ENCODE measurements at regions not wholly inside any gene's neighbourhood (a gene's known extent, or its start where the extent isn't known, plus 50 kb on each side); places are given as distances from the start of the nearest gene placed in this dataset.

DNA sequence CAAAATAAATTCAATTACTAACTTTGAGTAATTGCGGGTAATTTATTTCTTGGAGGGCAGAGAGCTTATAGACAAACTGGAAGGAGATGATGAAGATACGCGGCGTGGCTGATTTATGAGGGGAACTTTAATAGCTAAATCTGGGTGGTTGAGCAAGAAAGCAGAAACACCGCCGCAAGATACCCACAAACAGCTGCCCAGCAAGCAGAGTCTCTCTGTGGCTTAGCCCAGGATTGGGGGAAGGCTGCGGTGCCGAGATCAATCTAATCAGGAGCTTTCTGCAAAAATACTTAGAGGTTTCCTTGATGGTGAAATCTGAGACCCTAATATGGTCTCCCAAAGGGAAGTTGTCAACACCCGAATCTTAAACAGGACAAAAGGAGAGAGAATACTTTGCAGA is 94.9 kb upstream of the MGMT start:
- no peak for DNase-seq

DNA sequence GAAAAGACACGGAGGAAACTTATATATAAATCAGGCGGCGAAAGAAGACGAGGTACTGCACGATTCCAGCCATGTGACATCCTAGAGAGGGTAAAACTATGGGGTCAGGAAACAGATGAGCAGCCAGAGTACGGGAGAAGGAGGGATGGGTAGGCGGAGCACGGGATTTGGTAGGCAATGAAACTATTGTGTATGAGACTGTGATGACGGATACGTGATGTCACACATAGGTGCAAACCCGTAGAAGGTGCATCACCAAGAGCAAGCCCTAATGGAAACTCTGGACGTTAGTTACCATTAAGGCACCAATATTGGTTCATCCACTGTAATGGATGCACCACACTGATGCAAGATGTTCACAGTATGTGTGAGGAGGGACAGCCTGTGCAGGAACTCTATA is 93.8 kb upstream of the MGMT start:
- DNase-seq: no peak

DNA sequence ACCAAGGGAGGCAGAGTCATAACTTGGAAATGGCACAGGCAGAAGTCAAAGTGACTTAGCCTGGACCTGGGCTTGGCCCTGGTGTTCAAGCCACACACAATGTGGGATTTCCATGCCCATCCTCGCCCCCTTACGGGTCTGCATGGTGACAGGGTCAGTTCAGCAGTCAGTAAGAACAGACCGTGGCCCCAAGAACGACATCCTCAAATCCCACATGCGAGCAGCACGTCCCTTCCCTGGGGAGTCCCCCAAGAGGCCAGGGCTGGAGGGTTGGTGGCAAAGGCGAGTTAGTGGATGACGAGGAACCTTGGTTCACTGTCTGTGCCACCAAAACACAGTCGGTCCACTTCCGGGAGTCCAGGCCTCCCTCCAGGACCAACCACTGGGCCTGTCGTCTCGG is 93.3 kb upstream of the MGMT start:
- DNase-seq: no peak

DNA sequence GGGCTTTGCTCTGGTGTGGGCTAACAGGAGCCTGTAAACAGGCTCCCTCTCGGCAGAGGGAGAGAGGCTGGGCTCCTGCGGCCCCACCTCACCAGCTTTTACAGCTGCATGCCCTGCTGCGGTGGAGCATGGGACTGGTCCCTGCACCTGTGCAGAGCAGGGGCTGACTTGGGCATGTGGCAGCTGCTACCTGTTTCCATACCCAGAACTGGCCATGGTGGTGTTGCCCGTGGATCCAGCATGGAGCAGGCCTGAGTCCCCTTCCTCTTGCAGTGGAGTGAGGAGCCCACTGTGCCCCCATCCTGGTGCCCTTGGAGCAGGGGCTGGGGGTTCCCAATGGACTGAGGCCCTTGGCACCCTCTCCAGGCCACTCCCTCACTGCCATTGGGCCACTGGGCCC is 91.9 kb upstream of the MGMT start:
- no peak for DNase-seq

DNA sequence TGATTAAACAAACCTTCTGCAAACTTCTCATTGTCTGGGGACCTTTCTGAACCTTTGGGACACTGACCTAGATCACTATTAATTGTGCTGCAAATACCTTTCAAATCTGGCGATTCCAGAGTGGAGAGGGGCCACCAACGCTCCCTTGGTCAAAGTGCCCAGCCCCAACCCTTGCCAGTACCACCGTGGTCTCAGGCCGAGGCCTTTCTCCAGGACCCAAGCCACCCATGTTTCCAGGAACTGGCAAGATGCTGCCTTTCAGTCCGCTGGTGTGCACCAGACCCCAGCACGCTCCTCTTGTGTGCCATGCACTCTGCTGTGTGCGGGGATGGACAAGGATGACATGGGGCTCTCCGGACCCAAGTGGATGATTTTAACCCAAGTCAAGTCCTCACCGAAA is 91.1 kb upstream of the MGMT start:
- no peak for DNase-seq

DNA sequence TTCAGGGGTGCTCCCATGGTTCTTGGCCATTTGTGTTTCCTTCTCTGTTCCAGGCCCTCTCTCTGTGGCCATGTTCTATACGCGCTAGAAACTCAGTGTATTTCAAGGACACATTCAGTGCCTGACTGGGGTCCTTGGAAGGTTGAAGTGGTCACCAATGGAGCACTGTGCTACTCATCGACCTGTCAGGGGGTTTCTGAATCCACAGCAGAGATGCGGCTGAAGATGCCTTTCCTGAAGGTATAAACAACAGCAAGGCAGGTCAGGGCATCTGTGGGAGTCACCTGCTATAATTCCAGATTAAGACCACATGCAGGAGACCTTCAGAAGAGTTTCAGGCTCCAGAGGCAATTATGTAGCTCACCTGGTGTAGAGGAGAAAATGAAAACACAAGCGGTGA is 86.8 kb upstream of the MGMT start:
- no peak for DNase-seq

DNA sequence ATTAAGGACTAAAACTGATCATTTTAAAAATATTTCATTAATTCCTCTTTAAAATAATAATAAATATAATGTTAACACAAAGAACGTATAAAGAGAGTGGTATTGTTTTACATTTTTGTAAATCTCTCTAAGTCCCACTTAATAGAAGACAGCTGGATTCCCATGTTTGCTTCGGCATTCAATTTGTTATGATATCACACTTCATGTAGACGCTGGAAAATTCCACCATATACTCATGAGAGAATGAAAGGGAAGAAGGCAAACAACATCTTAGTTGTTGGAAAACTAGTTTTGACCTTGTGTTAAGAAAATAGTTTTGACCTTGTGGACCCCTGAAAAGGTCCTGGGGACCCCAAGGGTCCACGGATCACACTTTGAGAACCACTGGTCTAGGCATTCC is 85.3 kb upstream of the MGMT start:
- no peak for DNase-seq

DNA sequence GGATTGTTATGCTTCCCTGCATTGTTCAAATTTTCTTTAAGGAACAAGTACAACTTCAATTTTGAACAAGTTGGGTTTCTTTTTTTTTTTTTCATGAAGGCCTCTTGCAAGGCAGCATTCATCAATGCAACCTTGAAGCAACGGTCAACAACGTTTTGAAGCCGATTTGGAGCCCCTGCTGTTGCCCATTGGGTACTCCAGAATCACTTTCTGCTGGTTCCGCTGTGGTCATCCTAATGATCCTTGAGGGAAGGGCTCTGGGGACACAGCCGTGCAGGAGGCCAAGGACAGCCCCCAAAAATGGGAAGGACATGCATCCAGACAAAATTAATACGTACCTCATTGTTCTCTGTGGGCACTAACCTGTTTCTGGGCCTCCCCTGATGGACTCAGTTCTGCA is 84.6 kb upstream of the MGMT start:
- no peak for DNase-seq

DNA sequence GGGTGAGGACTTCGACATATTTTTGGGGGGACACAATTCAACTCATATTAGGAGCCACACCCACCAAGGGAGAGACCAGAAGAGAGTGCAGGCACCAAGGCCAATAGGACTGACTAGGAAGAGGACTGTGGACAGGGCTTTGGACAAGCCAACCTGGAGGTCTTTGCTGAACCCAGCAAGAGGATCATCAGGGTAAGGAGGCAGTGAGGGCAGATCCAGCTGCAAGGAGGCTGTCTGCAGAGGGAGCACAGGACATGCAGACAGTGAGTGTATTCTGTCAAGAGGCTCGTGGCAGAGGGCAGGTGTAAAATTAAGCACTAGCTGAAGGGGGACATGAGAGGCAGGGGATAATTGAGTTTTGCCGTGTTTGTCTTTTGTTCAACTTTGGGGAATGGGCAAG is 83.4 kb upstream of the MGMT start:
- DNase-seq: no peak

DNA sequence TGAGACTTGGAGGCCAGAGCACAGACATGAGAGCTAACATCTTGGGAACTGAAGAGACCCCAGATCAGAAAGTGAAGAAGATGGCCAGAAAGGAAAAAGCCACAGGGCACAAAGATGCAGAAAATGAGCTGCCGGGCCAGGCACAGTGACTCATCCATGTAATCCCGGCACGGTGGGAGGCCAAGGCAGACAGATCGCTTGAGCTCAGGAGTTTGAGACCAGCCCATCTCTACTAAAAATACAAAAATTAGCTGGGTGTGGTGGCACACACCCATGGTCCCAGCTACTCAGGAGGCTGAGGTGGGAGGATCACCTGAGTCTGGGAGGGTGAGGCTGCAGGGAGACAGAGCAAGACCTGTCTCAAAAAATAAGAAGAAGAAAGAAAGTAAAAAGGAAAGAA is 81.4 kb upstream of the MGMT start:
- DNase-seq: no peak

DNA sequence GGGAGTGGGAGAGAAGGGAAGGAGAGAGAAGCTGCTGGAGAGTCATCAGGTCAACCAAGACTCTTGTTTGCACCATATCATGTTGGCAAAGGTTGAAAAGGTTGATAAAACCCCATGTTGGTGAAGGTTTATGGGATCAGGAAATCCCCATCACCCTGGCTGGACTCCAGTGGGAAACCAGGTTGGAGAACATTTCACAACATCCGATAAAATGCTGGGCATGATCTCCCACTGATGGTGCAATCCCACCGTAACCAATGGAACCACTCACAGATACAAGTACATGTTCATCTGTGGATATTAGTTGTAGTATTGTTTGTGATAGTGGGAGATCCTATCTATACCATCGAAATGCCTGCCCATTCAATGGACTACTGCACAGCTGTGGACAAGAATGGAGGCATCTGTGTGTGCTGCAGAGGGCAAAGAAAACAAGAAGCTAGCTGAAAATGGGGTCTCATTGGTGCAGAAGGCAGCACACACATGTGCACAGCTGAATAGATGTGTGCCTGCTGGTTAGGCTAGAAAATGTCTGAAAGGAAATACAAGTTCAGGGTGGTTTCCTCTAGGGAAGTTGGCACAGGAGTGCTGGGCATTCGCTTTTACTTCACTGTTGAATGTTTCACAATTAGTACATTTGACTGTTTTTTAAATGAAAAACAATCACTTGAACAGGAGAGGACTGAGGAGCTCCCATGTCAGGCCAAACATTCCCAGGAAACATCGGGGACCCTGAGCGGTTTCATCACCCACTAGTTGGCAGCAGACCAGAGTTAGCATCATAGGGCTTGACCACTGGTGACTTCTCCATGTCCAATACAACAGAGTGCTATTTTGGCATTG is 80.4 kb upstream of the MGMT start:
- no peak for DNase-seq

DNA sequence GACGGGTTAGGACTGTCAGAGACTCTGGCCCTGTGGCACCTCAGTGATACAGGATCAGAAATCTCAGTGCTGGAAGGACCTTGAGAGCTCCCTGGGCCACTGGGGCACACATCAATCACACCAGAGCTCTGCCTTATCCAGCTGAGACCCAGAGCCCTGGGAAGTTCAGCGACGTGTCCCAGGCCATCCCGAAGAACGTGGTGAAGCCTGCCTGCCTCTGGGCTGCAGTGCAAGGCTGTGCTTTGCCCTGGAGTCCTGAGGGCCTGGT is 79.8 kb upstream of the MGMT start:
- DNase-seq: no peak

DNA sequence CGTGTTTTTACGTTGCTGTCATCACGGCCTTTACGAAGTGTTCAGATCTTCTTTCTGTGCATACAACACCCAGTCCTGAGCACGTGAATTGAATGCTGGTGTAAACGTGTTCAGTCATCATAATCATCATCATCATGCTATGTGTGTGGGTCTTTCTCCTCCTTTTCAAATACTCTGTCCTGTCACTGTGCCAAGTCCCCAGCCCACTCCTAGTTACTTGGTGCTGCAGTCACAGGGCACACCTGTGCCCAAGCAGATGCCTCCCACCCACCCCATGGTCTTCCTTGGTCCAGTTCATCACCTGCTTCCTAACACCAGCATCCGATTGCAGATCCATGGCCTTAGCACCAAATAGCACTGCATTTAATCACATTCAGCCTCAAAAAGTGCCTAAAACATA is 78.6 kb upstream of the MGMT start:
- no peak for DNase-seq

DNA sequence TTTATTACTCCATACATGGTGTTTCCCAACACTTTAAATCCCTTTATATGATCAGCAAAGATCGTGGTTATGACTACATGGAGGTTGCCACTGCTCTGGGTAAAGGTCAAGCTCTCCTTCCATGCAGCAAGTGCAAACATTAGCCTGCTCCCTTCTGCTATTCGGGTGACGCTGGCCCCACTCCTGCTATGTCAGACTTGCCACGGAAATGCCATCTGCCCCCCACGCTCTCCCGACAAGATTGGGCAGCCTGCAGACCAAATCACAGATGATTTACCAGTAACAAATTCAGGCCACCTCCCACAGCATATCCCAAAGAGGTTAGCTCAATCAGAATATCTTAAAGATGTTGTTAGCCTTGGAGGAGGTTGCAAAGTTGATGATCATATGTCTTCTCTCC is 77.8 kb upstream of the MGMT start:
- no peak for DNase-seq

DNA sequence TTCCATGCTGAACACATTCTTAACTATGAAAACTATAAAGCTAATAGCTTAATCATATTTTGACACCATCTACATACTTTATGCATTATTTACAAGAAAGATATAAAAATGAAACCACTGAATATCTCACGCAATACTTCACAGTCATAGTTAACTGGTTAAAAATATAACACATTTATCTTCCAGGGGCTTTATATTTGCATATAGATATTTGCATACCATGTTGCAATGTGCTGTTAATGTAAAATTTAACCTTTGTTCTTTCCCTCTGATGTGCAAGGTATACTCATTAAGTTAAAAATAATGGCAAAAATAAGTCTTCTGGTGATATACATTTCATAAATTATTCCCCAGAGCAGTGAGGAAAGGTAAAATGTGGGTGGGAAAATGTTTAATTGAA is 76.9 kb upstream of the MGMT start:
- DNase-seq: no peak

DNA sequence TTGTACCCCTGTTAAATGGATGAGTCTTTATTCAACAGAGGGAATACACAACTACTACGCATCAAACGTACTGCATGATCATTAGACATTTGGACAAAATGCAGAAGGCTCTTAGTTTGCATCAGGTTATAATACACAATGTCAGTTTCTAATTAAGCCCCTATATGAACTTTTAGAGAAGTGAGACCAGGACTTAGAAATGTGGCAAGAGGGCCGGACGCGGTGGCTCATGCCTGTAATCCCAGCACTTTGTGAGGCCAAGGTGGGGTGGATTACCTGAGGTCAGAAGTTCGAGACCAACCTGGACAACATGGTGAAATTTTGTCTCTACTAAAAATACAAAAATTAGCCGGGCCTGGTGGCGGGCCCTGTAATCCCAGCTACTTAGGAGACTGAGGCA is 76.3 kb upstream of the MGMT start:
- no peak for DNase-seq

DNA sequence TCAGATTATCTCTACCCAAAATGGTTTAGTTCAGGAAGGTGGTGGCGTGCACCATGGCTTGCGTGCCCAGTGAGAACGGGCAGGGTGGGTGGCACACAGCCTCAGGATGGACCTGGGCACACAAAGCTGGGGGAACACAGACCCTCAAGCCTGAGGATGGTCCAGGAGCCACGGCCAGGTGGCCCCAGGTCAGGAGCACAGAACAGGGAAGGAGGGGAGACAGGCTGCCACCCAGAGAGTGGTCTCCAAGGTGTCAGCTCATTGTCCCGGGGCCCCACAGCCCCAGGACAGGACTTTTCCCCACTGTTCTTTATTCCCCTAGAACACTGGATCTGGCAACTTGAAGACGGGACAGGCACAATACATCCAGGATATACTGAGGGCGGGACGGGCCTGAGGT is 75.6 kb upstream of the MGMT start:
- DNase-seq: no peak

DNA sequence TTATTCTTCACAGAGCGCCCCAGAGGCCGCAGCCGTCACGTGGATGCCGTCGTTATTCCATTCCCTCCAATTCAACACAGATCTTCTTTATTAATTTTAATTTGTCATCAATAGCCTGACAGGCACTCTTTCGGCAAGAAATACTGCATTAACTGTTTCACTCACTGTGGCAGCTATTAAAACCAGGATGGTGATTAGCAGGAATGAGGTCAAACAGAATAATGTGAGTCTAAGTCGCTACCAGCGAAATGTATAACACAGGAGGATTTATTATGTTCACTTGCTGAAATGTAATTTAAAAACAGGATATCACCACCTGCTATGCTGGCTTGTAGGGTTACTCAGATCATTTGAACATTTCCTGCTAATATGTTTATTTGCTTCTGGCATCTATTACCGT is 74.2 kb upstream of the MGMT start:
- DNase-seq: no peak

DNA sequence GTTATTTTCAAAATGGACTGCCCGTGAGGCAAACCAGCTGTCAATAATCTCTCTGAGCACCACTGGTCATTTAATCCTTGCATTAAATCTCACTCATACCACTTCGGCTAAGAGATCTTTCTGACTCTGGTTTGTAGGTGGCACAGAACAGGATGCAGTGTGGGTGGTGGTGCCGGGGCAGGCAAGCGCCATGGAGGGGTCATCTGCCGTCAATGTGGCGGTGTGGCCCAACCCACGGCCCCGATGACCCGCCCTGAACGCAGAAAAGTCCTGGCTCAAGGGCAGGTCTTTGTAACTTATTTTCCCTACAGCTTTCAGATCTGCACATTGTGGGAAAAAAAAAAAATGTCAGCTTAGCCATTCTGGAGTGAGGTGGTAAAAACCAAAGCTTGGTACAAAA is 73.2 kb upstream of the MGMT start:
- no peak for DNase-seq

DNA sequence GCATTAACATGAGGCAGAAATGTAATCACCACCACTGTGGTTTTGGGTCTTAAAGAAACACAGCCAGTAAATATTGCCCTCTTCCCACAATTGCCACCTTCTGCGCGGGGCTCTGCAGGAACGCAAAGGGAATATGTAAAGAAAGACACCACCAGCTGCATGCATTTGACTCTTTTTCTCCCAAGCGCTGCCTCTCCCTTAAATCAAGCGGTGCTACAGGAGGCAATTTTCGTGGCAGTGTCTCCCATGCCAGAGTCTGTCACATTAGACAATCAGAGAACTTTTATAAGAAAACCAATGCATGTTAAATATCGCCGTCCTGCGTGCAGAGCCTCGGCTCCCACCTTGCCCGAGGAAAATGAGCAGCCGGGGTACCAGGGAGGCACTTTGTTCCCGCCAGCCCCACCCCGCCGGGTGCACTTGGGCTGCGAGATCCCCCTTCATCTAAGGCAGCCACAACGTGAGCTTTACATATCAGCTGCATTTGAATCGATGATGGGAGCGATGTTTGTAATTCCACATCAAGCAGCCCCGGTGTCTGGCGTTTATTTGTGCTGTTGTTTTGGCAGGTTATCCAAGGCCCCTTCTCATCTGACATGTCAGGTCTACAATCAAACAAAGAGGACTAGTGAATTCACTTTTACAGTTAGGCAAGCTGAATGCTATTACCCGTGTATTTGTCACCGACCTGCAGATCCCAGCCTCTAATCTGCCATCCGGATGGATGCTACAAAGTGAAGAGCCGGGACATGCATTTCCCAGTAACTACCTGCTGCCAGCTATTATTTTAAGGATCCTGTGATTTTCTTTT is 72.3 kb upstream of the MGMT start:
- no peak for DNase-seq

DNA sequence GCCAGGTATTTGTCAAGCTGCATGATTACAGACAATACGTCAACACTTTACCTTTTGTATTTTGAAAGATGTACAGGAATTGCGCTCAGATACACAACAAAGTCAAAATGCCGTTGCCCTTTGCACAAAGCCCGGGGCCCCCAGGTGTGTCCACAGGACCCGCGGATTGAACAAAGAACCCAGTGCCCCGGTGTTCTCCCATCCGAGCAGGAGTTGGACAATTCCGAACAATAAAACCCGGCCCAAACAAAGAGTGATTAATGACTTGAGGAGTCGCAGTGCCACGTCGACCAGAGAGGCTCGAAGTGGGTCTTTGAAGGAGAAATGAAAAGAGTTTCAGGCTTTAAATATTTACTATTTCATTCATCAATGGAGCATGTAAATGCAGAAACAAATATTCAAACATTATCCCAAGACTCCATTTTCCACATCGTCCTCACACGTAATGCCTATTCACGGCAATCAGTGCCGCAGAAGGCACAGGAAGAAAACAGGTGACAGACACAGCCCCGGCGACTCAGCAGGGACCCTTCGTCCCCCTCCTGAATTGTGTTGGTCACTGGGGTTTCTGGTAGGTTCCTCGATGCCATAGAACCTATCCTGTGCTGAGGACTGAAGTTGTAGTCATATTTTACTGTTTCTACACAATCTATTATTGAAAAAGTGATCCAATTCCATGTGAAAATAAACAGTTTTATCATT is 70.9 kb upstream of the MGMT start:
- DNase-seq: no peak

DNA sequence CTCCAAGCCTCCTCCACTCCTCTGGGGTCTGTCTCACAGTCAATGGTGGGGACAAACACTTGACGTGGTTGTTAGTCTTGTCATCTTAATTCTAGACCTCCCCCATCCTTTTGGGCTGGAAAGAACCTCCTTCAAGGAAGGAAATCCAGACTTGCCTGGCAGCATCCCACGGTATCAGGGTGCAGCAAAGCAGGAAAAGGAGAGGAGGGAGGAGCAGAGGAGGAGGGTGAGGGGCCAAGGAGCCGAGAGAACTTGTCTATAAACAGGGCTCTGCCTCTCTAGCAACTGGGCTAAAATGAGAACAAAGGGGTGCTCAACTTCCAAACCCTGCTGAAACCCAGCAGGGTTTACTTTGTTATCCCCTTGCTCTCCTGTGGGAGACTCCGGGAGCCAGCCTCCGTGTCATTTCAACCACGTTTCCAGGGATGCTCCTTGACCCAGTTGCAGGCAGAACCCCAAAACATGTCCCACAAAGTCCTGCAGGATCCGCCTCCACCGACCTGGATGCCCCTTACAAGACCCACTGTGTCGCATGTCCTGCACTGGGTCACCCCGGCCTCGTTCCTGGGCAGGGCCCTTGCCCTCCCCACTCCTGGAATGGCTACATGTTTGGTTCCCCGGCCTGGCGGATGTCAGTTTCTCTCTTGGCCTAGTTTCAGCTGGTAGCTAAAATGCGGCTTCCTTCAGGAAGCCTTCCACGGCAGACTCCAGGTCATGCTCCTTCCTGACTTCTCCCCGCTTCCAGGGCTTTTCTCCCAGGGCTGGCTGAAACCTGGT is 69.7 kb upstream of the MGMT start:
- no peak for DNase-seq

DNA sequence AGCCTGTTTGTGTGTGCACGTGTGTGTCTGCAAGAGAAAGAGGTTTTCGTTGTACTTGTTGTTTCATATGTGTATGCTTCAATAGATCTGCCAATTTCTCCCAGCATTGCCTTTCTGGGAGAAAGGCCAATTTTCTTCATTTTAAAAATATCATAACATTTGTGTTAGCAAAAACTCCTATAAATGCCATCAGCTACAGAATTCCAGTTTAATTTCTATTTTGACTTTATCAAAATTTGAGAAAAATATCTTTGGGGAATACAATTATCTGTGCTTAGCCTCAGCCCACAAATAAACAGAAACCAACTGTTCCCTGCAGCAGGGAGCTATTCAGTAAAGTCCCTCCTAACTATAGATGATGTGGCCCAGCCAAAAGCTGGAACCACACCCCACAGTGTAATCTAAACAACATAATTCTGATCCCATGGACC is 68.3 kb upstream of the MGMT start:
- DNase-seq: no peak

Data from GDM1 (cell line).